ENCODE measurements at regions not wholly inside any gene's neighbourhood (a gene's known extent, or its start where the extent isn't known, plus 50 kb on each side); places are given as distances from the start of the nearest gene placed in this dataset.
A peak's percentile ranks its signal among the peaks of the same experiment; 100 is the strongest.

- DNase-seq (ENCODE audit: low read depth in 1 of 2, low spot score in 1 of 2), result no peak
- Histone ChIP-seq H3K4me1 (ENCODE audit: low read depth) (no peaks in the 10 kb centered on the region), H3K36me3 (no peaks in the 10 kb centered on the region), H3K4me3 (no peak overlapping the region), H3K27ac (no peak overlapping the region), H3K9me3 (ENCODE audit: low read depth) (no peaks in the 10 kb centered on the region), H3K27me3 (no peaks in the 10 kb centered on the region)
- TF ChIP-seq CTCF (IDR thresholded peaks at IDR 0.05; ENCODE audit: low read depth, low read length), result no peak
These were observed 233.7 kb upstream of the PDE3A start for GRCh38 chr12:20134652-20135051.

- no peak for DNase-seq (ENCODE audit: low read depth in 1 of 2, low spot score in 1 of 2)
These were observed 227.6 kb upstream of the PDE3A start for GRCh38 chr12:20140751-20141150.

GRCh38 chr12:20142316-20142715, 226.0 kb upstream of the PDE3A start:
- Histone ChIP-seq H3K9me3 (ENCODE audit: low read depth) (no peaks in the 10 kb centered on the region), H3K27me3 (no peaks in the 10 kb centered on the region), H3K4me1 (ENCODE audit: low read depth) (no peaks in the 10 kb centered on the region), H3K27ac (no peak overlapping the region), H3K4me3 (no peak overlapping the region), H3K36me3 (no peaks in the 10 kb centered on the region)
- no peak for DNase-seq (ENCODE audit: low read depth in 1 of 2, low spot score in 1 of 2)
- no peak for TF ChIP-seq CTCF (IDR thresholded peaks at IDR 0.05; ENCODE audit: low read depth, low read length)

More at GRCh38 chr12:20140751-20141150, 227.6 kb upstream of the PDE3A start:
- Histone ChIP-seq H3K36me3 (no peaks in the 10 kb centered on the region), H3K27ac (no peak overlapping the region), H3K4me3 (no peak overlapping the region), H3K27me3 (no peaks in the 10 kb centered on the region), H3K9me3 (ENCODE audit: low read depth) (no peaks in the 10 kb centered on the region), H3K4me1 (ENCODE audit: low read depth) (no peaks in the 10 kb centered on the region)
- TF ChIP-seq CTCF (IDR thresholded peaks at IDR 0.05; ENCODE audit: low read depth, low read length), result no peak

- TF ChIP-seq CTCF (IDR thresholded peaks at IDR 0.05; ENCODE audit: low read depth, low read length), result peak; percentile 20
- no peak overlapping the region for H3K27ac ChIP-seq
- DNase-seq (ENCODE audit: low read depth in 1 of 2, low spot score in 1 of 2), result peak in 1 of 2 donors; percentile 11
These were observed 225.4 kb upstream of the PDE3A start for GRCh38 chr12:20142956-20143355.

GRCh38 chr12:20144341-20144740, 224.0 kb upstream of the PDE3A start:
- DNase-seq (ENCODE audit: low read depth in 1 of 2, low spot score in 1 of 2), result no peak
- no peak overlapping the region for H3K27ac ChIP-seq
- no peaks in the 10 kb centered on the region for H3K36me3 ChIP-seq
- no peaks in the 10 kb centered on the region for H3K27me3 ChIP-seq
- no peaks in the 10 kb centered on the region for H3K9me3 ChIP-seq (ENCODE audit: low read depth)
- H3K4me3 ChIP-seq, result no peak overlapping the region
- TF ChIP-seq CTCF (IDR thresholded peaks at IDR 0.05; ENCODE audit: low read depth, low read length), result no peak
- no peaks in the 10 kb centered on the region for H3K4me1 ChIP-seq (ENCODE audit: low read depth)

More at GRCh38 chr12:20142956-20143355, 225.4 kb upstream of the PDE3A start:
- Histone ChIP-seq H3K27me3 (no peaks in the 10 kb centered on the region), H3K4me3 (no peak overlapping the region), H3K9me3 (ENCODE audit: low read depth) (no peaks in the 10 kb centered on the region), H3K4me1 (ENCODE audit: low read depth) (no peaks in the 10 kb centered on the region), H3K36me3 (no peaks in the 10 kb centered on the region)

GRCh38 chr12:20148241-20148640, 220.1 kb upstream of the PDE3A start:
- no peak for DNase-seq (ENCODE audit: low read depth in 1 of 2, low spot score in 1 of 2)
- Histone ChIP-seq H3K36me3 (no peaks in the 10 kb centered on the region), H3K9me3 (ENCODE audit: low read depth) (no peaks in the 10 kb centered on the region), H3K27me3 (no peaks in the 10 kb centered on the region), H3K4me3 (no peak overlapping the region), H3K27ac (no peak overlapping the region), H3K4me1 (ENCODE audit: low read depth) (no peaks in the 10 kb centered on the region)
- TF ChIP-seq CTCF (IDR thresholded peaks at IDR 0.05; ENCODE audit: low read depth, low read length), result no peak

All from cardiac muscle cell (in vitro differentiated cells and primary cell).